Left ventricle myocardium inferior (tissue), 1 donor: ENCODE measurements at regions not wholly inside any gene's neighbourhood (a gene's known extent, or its start where the extent isn't known, plus 50 kb on each side); places are given as distances from the start of the nearest gene placed in this dataset.

ENCODE experiments used
- DNase-seq: peaks from one replicate; pipeline ENCODE4 v3.0.0-alpha.2; 2020
- H3K27ac ChIP-seq: fragments of 200-600 bp; replicated peaks from 2 replicates; pipeline ENCODE4 v1.8.0; 2021
- H3K27me3 ChIP-seq: fragments of 200-600 bp; 2 replicates; pipeline ENCODE4 v1.8.0; 2021; ENCODE audit warnings: low read depth
- H3K36me3 ChIP-seq: fragments of 200-600 bp; 2 replicates; pipeline ENCODE4 v1.8.0; 2021
- H3K4me1 ChIP-seq: fragments of 200-600 bp; 2 replicates; pipeline ENCODE4 v1.8.0; 2021
- H3K4me3 ChIP-seq: fragments of 200-600 bp; 2 replicates; pipeline ENCODE4 v1.8.0; 2021; ENCODE audit warnings: mild to moderate bottlenecking, moderate library complexity
- H3K9me3 ChIP-seq: fragments of 200-600 bp; replicated peaks from 2 replicates; pipeline ENCODE4 v1.8.0; 2021
- intact Hi-C: fragments of 100-400 bp; cut with micrococcal nuclease; formaldehyde crosslinking; loops from one replicate; pipeline ENCODE4 v1.11.0; 2022
- TF ChIP-seq, protein P1 (sequence below): fragments of 200-600 bp; IDR thresholded peaks from 2 replicates; pipeline ENCODE4 v1.8.0; 2021; ENCODE audit warnings: antibody characterized with exemption, mild to moderate bottlenecking, borderline replicate concordance
- donor health status: DM: no; HTN: yes; CAD: no; lungs with severe emphysema.

- no peak overlapping the region for H3K27ac ChIP-seq
- TF ChIP-seq, protein P1, sequence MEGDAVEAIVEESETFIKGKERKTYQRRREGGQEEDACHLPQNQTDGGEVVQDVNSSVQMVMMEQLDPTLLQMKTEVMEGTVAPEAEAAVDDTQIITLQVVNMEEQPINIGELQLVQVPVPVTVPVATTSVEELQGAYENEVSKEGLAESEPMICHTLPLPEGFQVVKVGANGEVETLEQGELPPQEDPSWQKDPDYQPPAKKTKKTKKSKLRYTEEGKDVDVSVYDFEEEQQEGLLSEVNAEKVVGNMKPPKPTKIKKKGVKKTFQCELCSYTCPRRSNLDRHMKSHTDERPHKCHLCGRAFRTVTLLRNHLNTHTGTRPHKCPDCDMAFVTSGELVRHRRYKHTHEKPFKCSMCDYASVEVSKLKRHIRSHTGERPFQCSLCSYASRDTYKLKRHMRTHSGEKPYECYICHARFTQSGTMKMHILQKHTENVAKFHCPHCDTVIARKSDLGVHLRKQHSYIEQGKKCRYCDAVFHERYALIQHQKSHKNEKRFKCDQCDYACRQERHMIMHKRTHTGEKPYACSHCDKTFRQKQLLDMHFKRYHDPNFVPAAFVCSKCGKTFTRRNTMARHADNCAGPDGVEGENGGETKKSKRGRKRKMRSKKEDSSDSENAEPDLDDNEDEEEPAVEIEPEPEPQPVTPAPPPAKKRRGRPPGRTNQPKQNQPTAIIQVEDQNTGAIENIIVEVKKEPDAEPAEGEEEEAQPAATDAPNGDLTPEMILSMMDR: no peak
- peaks cover 9% of the 10 kb centered on the region for H3K9me3 ChIP-seq
- no peaks in the 10 kb centered on the region for H3K27me3 ChIP-seq
- DNase-seq: no peak
- intact Hi-C loops: no loop called here
- no peaks in the 10 kb centered on the region for H3K36me3 ChIP-seq
- no peak overlapping the region for H3K4me3 ChIP-seq
- no peaks in the 10 kb centered on the region for H3K4me1 ChIP-seq
Measured at GRCh38 chr10:10164848-10165247, 852.8 kb upstream of the CELF2 start.

- intact Hi-C loops: no loop called here
- TF ChIP-seq, protein P1: no peak
- no peak overlapping the region for H3K27ac ChIP-seq
Measured at GRCh38 chr10:10165415-10165814, 852.3 kb upstream of the CELF2 start.

GRCh38 chr10:10178476-10178875 lies 839.2 kb upstream of the CELF2 start:
- H3K9me3 ChIP-seq: no peaks in the 10 kb centered on the region
- intact Hi-C loops: no loop called here
- H3K27ac ChIP-seq: no peak overlapping the region
- no peaks in the 10 kb centered on the region for H3K27me3 ChIP-seq
- no peaks in the 10 kb centered on the region for H3K36me3 ChIP-seq
- H3K4me1 ChIP-seq: no peaks in the 10 kb centered on the region
- DNase-seq: no peak
- H3K4me3 ChIP-seq: no peak overlapping the region
- TF ChIP-seq, protein P1: no peak

More at GRCh38 chr10:10165415-10165814, 852.3 kb upstream of the CELF2 start:
- no peaks in the 10 kb centered on the region for H3K27me3 ChIP-seq
- peaks cover 3% of the 10 kb centered on the region for H3K9me3 ChIP-seq
- H3K4me3 ChIP-seq: no peak overlapping the region
- H3K4me1 ChIP-seq: no peaks in the 10 kb centered on the region
- no peak for DNase-seq
- no peaks in the 10 kb centered on the region for H3K36me3 ChIP-seq

- DNase-seq: no peak
- TF ChIP-seq, protein P1: no peak
- no peaks in the 10 kb centered on the region for H3K36me3 ChIP-seq
- intact Hi-C loops: no loop called here
- H3K27me3 ChIP-seq: no peaks in the 10 kb centered on the region
- no peak overlapping the region for H3K27ac ChIP-seq
- H3K9me3 ChIP-seq: no peaks in the 10 kb centered on the region
- H3K4me3 ChIP-seq: no peak overlapping the region
- H3K4me1 ChIP-seq: no peaks in the 10 kb centered on the region
Measured at GRCh38 chr10:10193848-10194247, 823.8 kb upstream of the CELF2 start.

GRCh38 chr10:10196701-10197100 lies 821.0 kb upstream of the CELF2 start:
- Histone ChIP-seq H3K9me3 (no peaks in the 10 kb centered on the region), H3K36me3 (no peaks in the 10 kb centered on the region), H3K4me3 (no peak overlapping the region), H3K27me3 (no peaks in the 10 kb centered on the region), H3K27ac (no peak overlapping the region), H3K4me1 (no peaks in the 10 kb centered on the region)
- intact Hi-C loops: no loop called here
- DNase-seq: no peak
- TF ChIP-seq, protein P1: no peak

DNA sequence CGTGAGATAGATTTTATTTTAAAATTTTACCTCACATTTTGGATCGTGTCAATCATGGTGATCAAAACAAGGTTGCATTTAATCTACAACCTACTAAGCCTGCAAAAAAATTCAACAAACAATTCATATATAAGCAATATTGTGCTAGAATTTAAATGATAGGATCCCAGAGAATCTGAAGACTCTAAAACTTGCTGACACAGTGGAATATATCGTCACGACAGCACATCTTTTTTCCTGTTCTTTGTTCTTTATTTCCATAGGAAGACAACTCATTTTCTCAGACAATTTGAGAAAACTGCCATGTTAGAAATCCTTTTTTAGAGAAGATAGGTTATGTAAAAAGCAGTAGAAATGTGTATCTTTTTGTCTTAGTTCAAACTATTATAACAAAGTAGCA lies 820.2 kb upstream of the CELF2 start:
- Histone ChIP-seq H3K27me3 (no peaks in the 10 kb centered on the region), H3K4me1 (no peaks in the 10 kb centered on the region), H3K4me3 (no peak overlapping the region), H3K9me3 (no peaks in the 10 kb centered on the region), H3K27ac (no peak overlapping the region), H3K36me3 (no peaks in the 10 kb centered on the region)
- DNase-seq: no peak
- intact Hi-C loops: no loop called here
- TF ChIP-seq, protein P1: no peak
